ENCODE measurements at regions not wholly inside any gene's neighbourhood (a gene's known extent, or its start where the extent isn't known, plus 50 kb on each side); places are given as distances from the start of the nearest gene placed in this dataset.

GRCh38 chr11:15913261-15913660, 443.1 kb downstream of the SOX6 start:
- no peak for DNase-seq (ENCODE audit: extremely low spot score)
- CTCF ChIA-PET, result interaction anchor here (1.0 to 1.2 kb wide), 3 partner anchors 16 to 66 kb away, joined by 3 read pairs; no protein-coding TSS in a partner anchor
- POLR2A ChIA-PET, result no interaction called here
- TF ChIP-seq CTCF (IDR thresholded peaks at IDR 0.05; ENCODE audit: control extremely low read depth, extremely low read depth, low read depth, missing control alignments), result no peak
